Stimulated activated CD8-positive, alpha-beta memory T cell treated with anti-CD3 and anti-CD28 coated beads, Interleukin-4, amount 100 ng/mL, for 1 hour (primary cell): ENCODE measurements at regions not wholly inside any gene's neighbourhood (a gene's known extent, or its start where the extent isn't known, plus 50 kb on each side); places are given as distances from the start of the nearest gene placed in this dataset.
"Not testable (repeated sequence)": the region's sequence is repeated elsewhere in the genome, so short reads cannot be mapped to it uniquely, and the experiment has no call there.

Experiments used
- DNase-seq, 2 donors: peaks; one replicate each; pipeline ENCODE4 v3.0.0-alpha.2; 2020; ENCODE audit warnings: low read depth in 2 of 2, low spot score in 1 of 2

GRCh38 chr4:66216252-66216651, 546.0 kb upstream of the EPHA5 start:
- no peak for DNase-seq

GRCh38 chr4:66212489-66212888, 542.2 kb upstream of the EPHA5 start:
- DNase-seq = no peak

- no peak for DNase-seq
Measured at GRCh38 chr4:66204534-66205247, 534.4 kb upstream of the EPHA5 start.

- DNase-seq = no peak
Measured at GRCh38 chr4:66202870-66203269, 532.6 kb upstream of the EPHA5 start.

- DNase-seq = no peak
Measured at GRCh38 chr4:66197451-66197850, 527.2 kb upstream of the EPHA5 start.

- no peak for DNase-seq
Measured at GRCh38 chr4:66193487-66193886, 523.2 kb upstream of the EPHA5 start.

GRCh38 chr4:66187175-66187720, 517.0 kb upstream of the EPHA5 start:
- DNase-seq = no peak

- DNase-seq = no peak
Measured at GRCh38 chr4:66186095-66186494, 515.8 kb upstream of the EPHA5 start.

- no peak for DNase-seq
Measured at GRCh38 chr4:66182636-66183035, 512.3 kb upstream of the EPHA5 start.

GRCh38 chr4:66178906-66179305, 508.6 kb upstream of the EPHA5 start:
- no peak for DNase-seq

- no peak for DNase-seq
Measured at GRCh38 chr4:66169341-66169740, 499.1 kb upstream of the EPHA5 start.

GRCh38 chr4:66164869-66165268, 494.6 kb upstream of the EPHA5 start:
- no peak for DNase-seq

- no peak for DNase-seq
Measured at GRCh38 chr4:66160606-66161005, 490.3 kb upstream of the EPHA5 start.

GRCh38 chr4:66157594-66157993, 487.3 kb upstream of the EPHA5 start:
- no peak for DNase-seq

GRCh38 chr4:66130042-66130441, 459.8 kb upstream of the EPHA5 start:
- no peak for DNase-seq

- DNase-seq = no peak
Measured at GRCh38 chr4:66123831-66124413, 453.6 kb upstream of the EPHA5 start.

GRCh38 chr4:66123190-66123589, 452.9 kb upstream of the EPHA5 start:
- DNase-seq = no peak

GRCh38 chr4:66115231-66115630, 444.9 kb upstream of the EPHA5 start:
- DNase-seq = not testable (repeated sequence)

GRCh38 chr4:66108898-66109297, 438.6 kb upstream of the EPHA5 start:
- DNase-seq = no peak

- DNase-seq = no peak
Measured at GRCh38 chr4:66097218-66097617, 426.9 kb upstream of the EPHA5 start.

GRCh38 chr4:66095065-66095464, 424.8 kb upstream of the EPHA5 start:
- DNase-seq = no peak

GRCh38 chr4:66094070-66094469, 423.8 kb upstream of the EPHA5 start:
- no peak for DNase-seq

- DNase-seq = no peak
Measured at GRCh38 chr4:66091786-66092185, 421.5 kb upstream of the EPHA5 start.
